ENCODE measurements at regions not wholly inside any gene's neighbourhood (a gene's known extent, or its start where the extent isn't known, plus 50 kb on each side); places are given as distances from the start of the nearest gene placed in this dataset.

GRCh38 chr1:232566093-232566492 is 63.8 kb downstream of the SIPA1L2 start:
- FAIRE-seq (peak; percentile 51), DNase-seq (ENCODE audit: insufficient read length, low spot score) (no peak)
- no peak for TF ChIP-seq CTCF (IDR thresholded peaks at IDR 0.05; ENCODE audit: insufficient read depth, missing control alignments)

GRCh38 chr1:232562855-232563510 is 67.0 kb downstream of the SIPA1L2 start:
- FAIRE-seq: peak; percentile 44

GRCh38 chr1:232561381-232561780 is 68.6 kb downstream of the SIPA1L2 start:
- DNase-seq (ENCODE audit: insufficient read length, low spot score) (no peak), FAIRE-seq (no peak)
- no peak for TF ChIP-seq CTCF (IDR thresholded peaks at IDR 0.05; ENCODE audit: insufficient read depth, missing control alignments)

More at GRCh38 chr1:232562855-232563510, 67.0 kb downstream of the SIPA1L2 start:
- no peak for TF ChIP-seq CTCF (IDR thresholded peaks at IDR 0.05; ENCODE audit: insufficient read depth, missing control alignments)
- no peak for DNase-seq (ENCODE audit: insufficient read length, low spot score)

GRCh38 chr1:232560940-232561339 is 69.0 kb downstream of the SIPA1L2 start:
- no peak for DNase-seq (ENCODE audit: insufficient read length, low spot score)
- FAIRE-seq: peak; percentile 69
- TF ChIP-seq CTCF (IDR thresholded peaks at IDR 0.05; ENCODE audit: insufficient read depth, missing control alignments): no peak

GRCh38 chr1:232558954-232559353 is 71.0 kb downstream of the SIPA1L2 start:
- no peak for TF ChIP-seq CTCF (IDR thresholded peaks at IDR 0.05; ENCODE audit: insufficient read depth, missing control alignments)
- no peak for FAIRE-seq
- DNase-seq (ENCODE audit: insufficient read length, low spot score): no peak

GRCh38 chr1:232557502-232558191 is 72.3 kb downstream of the SIPA1L2 start:
- no peak for DNase-seq (ENCODE audit: insufficient read length, low spot score)
- TF ChIP-seq CTCF (IDR thresholded peaks at IDR 0.05; ENCODE audit: insufficient read depth, missing control alignments): no peak
- no peak for FAIRE-seq

- DNase-seq (ENCODE audit: insufficient read length, low spot score) (no peak), FAIRE-seq (no peak)
- no peak for TF ChIP-seq CTCF (IDR thresholded peaks at IDR 0.05; ENCODE audit: insufficient read depth, missing control alignments)
These were observed 72.8 kb downstream of the SIPA1L2 start for GRCh38 chr1:232557096-232557495.

Measured in D721Med (cell line).